Neural cell (in vitro differentiated cells): ENCODE measurements at regions not wholly inside any gene's neighbourhood (a gene's known extent, or its start where the extent isn't known, plus 50 kb on each side); places are given as distances from the start of the nearest gene placed in this dataset.

Experiments
- H2AFZ ChIP-seq: fragments of 200-600, 300-800 bp; sonication (generic), shearing (Covaris generic); 2 replicates; pipeline ENCODE4 v1.6.0; 2014; ENCODE audit warnings: low read depth, mild to moderate bottlenecking, antibody characterized with exemption, low read length, moderate library complexity
- H3F3A ChIP-seq: fragments of 200-600 bp; shearing (Covaris generic); 2 replicates; pipeline ENCODE4 v1.6.1; 2016; ENCODE audit warnings: mild to moderate bottlenecking, moderate library complexity, mixed read lengths, antibody characterized with exemption, low read length; ENCODE audit not compliant: insufficient read depth, poor library complexity, severe bottlenecking
- H3K27ac ChIP-seq: fragments of 200-600, 300-800 bp; sonication (generic), shearing (Covaris generic); 2 replicates; pipeline ENCODE4 v1.5.1; 2014; ENCODE audit warnings: mild to moderate bottlenecking, low read length, moderate library complexity
- H3K27me3 ChIP-seq: fragments of 300-800, 200-600 bp; sonication (generic), shearing (Covaris generic); 2 replicates; pipeline ENCODE4 v1.6.0; 2014; ENCODE audit warnings: mild to moderate bottlenecking, low read depth, low read length, moderate library complexity; ENCODE audit not compliant: insufficient read depth
- H3K36me3 ChIP-seq: fragments of 300-800, 200-600 bp; sonication (generic), shearing (Covaris generic); 2 replicates; pipeline ENCODE4 v1.5.1; 2014; ENCODE audit warnings: mild to moderate bottlenecking, antibody characterized with exemption, low read length, moderate library complexity; ENCODE audit not compliant: insufficient read depth
- H3K4me2 ChIP-seq: fragments of 300-800, 200-600 bp; sonication (generic), shearing (Covaris generic); 2 replicates; pipeline ENCODE4 v1.6.0; 2014; ENCODE audit warnings: mild to moderate bottlenecking, low read length
- H3K4me3 ChIP-seq: fragments of 300-800, 200-600 bp; sonication (generic), shearing (Covaris generic); 2 replicates; pipeline ENCODE4 v1.5.1; 2014; ENCODE audit warnings: mild to moderate bottlenecking, low read length, moderate library complexity
- H3K79me2 ChIP-seq: fragments of 200-600 bp; shearing (Covaris generic); replicated peaks from 2 replicates; pipeline ENCODE4 v1.6.0; 2014; ENCODE audit warnings: mild to moderate bottlenecking, low read length, moderate library complexity; ENCODE audit not compliant: insufficient read depth
- H3K9ac ChIP-seq: fragments of 300-800, 200-600 bp; sonication (generic), shearing (Covaris generic); 2 replicates; pipeline ENCODE4 v1.6.1; 2016; ENCODE audit warnings: mild to moderate bottlenecking, low read length, mixed read lengths
- H3K9me2 ChIP-seq: fragments of 200-600 bp; shearing (Covaris generic); 2 replicates; pipeline ENCODE4 v1.6.1; 2016; ENCODE audit warnings: mild to moderate bottlenecking, low read length, mixed read lengths; ENCODE audit not compliant: insufficient read depth
- H3K9me3 ChIP-seq: fragments of 200-600, 300-800 bp; sonication (generic), shearing (Covaris generic); 2 replicates; pipeline ENCODE4 v1.6.1; 2016; ENCODE audit warnings: mild to moderate bottlenecking, mixed run types, low read length, moderate library complexity, mixed read lengths
- H4K20me1 ChIP-seq: fragments of 200-600 bp; shearing (Covaris generic); 2 replicates; pipeline ENCODE4 v1.6.1; 2016; ENCODE audit warnings: mild to moderate bottlenecking, mixed run types; ENCODE audit not compliant: insufficient read depth
- EP300 ChIP-seq: fragments of 450-650 bp; conservative IDR thresholded peaks from 2 replicates; pipeline ENCODE4 v1.6.1; 2014; ENCODE audit warnings: antibody characterized with exemption, mild to moderate bottlenecking, moderate library complexity; ENCODE audit not compliant: poor library complexity, severe bottlenecking
- EZH2 ChIP-seq: fragments of 200-600, 300-800 bp; shearing (Covaris generic), sonication (generic); IDR thresholded peaks from 2 replicates; pipeline ENCODE4 v1.6.1; 2014; ENCODE audit warnings: antibody characterized with exemption, low read length, borderline replicate concordance, mild to moderate bottlenecking; ENCODE audit not compliant: insufficient read depth, poor library complexity, severe bottlenecking
- MXI1 ChIP-seq: fragments of 450-650 bp; conservative IDR thresholded peaks from 2 replicates; pipeline ENCODE4 v1.6.1; 2014; ENCODE audit warnings: antibody characterized with exemption, mild to moderate bottlenecking; ENCODE audit not compliant: poor library complexity, severe bottlenecking
- POLR2AphosphoS5 ChIP-seq: IDR thresholded peaks from 2 replicates; pipeline ENCODE4 v1.6.1; 2012
- RAD21 ChIP-seq: fragments of 450-650 bp; conservative IDR thresholded peaks from 2 replicates; pipeline ENCODE4 v1.6.1; 2014; ENCODE audit warnings: antibody characterized with exemption, mild to moderate bottlenecking, moderate library complexity
- SMC3 ChIP-seq: fragments of 450-650 bp; conservative IDR thresholded peaks from 2 replicates; pipeline ENCODE4 v1.6.1; 2014; ENCODE audit warnings: antibody characterized with exemption, mild to moderate bottlenecking, moderate library complexity; ENCODE audit not compliant: poor library complexity
- TAF1 ChIP-seq: IDR thresholded peaks from 2 replicates; pipeline ENCODE4 v1.6.1; 2012; ENCODE audit warnings: low read depth
- TF ChIP-seq, protein P1 (sequence below): fragments of 450-650 bp; IDR thresholded peaks from 2 replicates; pipeline ENCODE4 v1.5.1; 2014; ENCODE audit warnings: antibody characterized with exemption, mild to moderate bottlenecking, moderate library complexity; ENCODE audit not compliant: poor library complexity, severe bottlenecking
- TF ChIP-seq, protein P2 (sequence below): IDR thresholded peaks from 2 replicates; pipeline ENCODE4 v1.6.1; 2012; ENCODE audit warnings: borderline replicate concordance

GRCh38 chr4:31445526-31445925 is 725.4 kb downstream of the PCDH7 start:
- H3K9me2 ChIP-seq, result no peaks in the 10 kb centered on the region
- no peak for TF ChIP-seq EP300
- no peak for TF ChIP-seq MXI1
- no peak for TF ChIP-seq RAD21
- no peak for TF ChIP-seq SMC3
- TF ChIP-seq, protein P1, sequence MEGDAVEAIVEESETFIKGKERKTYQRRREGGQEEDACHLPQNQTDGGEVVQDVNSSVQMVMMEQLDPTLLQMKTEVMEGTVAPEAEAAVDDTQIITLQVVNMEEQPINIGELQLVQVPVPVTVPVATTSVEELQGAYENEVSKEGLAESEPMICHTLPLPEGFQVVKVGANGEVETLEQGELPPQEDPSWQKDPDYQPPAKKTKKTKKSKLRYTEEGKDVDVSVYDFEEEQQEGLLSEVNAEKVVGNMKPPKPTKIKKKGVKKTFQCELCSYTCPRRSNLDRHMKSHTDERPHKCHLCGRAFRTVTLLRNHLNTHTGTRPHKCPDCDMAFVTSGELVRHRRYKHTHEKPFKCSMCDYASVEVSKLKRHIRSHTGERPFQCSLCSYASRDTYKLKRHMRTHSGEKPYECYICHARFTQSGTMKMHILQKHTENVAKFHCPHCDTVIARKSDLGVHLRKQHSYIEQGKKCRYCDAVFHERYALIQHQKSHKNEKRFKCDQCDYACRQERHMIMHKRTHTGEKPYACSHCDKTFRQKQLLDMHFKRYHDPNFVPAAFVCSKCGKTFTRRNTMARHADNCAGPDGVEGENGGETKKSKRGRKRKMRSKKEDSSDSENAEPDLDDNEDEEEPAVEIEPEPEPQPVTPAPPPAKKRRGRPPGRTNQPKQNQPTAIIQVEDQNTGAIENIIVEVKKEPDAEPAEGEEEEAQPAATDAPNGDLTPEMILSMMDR, result no peak
- no peak for TF ChIP-seq POLR2AphosphoS5
- no peaks in the 10 kb centered on the region for H4K20me1 ChIP-seq
- no peaks in the 10 kb centered on the region for H3F3A ChIP-seq
- H3K27ac ChIP-seq, result no peak overlapping the region
- H3K9me3 ChIP-seq, result no peaks in the 10 kb centered on the region
- no peak overlapping the region for H3K4me2 ChIP-seq
- H3K9ac ChIP-seq, result no peak overlapping the region
- H3K27me3 ChIP-seq, result no peaks in the 10 kb centered on the region
- no peaks in the 10 kb centered on the region for H3K79me2 ChIP-seq
- H3K4me3 ChIP-seq, result no peak overlapping the region
- H2AFZ ChIP-seq, result no peak overlapping the region
- no peaks in the 10 kb centered on the region for H3K36me3 ChIP-seq

GRCh38 chr4:31455612-31456011 is 735.4 kb downstream of the PCDH7 start:
- Histone ChIP-seq H3K36me3 (no peaks in the 10 kb centered on the region), H3K9me2 (no peaks in the 10 kb centered on the region), H2AFZ (no peak overlapping the region), H3K9me3 (no peaks in the 10 kb centered on the region), H4K20me1 (no peaks in the 10 kb centered on the region), H3K27ac (no peak overlapping the region), H3K79me2 (no peaks in the 10 kb centered on the region), H3K9ac (no peak overlapping the region), H3F3A (no peaks in the 10 kb centered on the region), H3K4me2 (no peak overlapping the region), H3K4me3 (no peak overlapping the region), H3K27me3 (no peaks in the 10 kb centered on the region)
- TF ChIP-seq, protein P1, result no peak
- TF ChIP-seq TAF1 (no peak), RAD21 (no peak), EP300 (no peak), POLR2AphosphoS5 (no peak), EZH2 (no peak), MXI1 (no peak), SMC3 (no peak)
- TF ChIP-seq, protein P2, sequence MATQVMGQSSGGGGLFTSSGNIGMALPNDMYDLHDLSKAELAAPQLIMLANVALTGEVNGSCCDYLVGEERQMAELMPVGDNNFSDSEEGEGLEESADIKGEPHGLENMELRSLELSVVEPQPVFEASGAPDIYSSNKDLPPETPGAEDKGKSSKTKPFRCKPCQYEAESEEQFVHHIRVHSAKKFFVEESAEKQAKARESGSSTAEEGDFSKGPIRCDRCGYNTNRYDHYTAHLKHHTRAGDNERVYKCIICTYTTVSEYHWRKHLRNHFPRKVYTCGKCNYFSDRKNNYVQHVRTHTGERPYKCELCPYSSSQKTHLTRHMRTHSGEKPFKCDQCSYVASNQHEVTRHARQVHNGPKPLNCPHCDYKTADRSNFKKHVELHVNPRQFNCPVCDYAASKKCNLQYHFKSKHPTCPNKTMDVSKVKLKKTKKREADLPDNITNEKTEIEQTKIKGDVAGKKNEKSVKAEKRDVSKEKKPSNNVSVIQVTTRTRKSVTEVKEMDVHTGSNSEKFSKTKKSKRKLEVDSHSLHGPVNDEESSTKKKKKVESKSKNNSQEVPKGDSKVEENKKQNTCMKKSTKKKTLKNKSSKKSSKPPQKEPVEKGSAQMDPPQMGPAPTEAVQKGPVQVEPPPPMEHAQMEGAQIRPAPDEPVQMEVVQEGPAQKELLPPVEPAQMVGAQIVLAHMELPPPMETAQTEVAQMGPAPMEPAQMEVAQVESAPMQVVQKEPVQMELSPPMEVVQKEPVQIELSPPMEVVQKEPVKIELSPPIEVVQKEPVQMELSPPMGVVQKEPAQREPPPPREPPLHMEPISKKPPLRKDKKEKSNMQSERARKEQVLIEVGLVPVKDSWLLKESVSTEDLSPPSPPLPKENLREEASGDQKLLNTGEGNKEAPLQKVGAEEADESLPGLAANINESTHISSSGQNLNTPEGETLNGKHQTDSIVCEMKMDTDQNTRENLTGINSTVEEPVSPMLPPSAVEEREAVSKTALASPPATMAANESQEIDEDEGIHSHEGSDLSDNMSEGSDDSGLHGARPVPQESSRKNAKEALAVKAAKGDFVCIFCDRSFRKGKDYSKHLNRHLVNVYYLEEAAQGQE, result no peak
